ENCODE measurements at regions not wholly inside any gene's neighbourhood (a gene's known extent, or its start where the extent isn't known, plus 50 kb on each side); places are given as distances from the start of the nearest gene placed in this dataset.

DNA sequence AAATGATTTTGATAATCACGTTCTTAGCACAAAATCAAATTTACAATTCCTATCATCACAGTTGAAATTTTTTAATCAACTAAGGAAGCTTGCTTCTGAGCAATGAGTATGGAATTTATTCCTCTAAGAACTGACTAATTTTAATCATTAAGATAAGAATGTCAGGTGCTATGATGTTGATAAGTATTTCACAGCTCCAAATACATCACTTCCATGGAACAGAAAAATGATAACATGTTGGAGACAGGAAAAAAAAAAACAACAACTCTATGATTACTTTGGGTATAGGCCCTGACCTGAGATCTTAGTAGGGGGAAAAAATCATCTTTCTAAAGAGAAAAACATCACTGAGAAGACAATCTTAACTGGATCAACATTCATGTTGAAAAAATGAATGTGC is 89.4 kb upstream of the BMP2 start:
- H3K9me3 ChIP-seq (ENCODE audit: low read length), result no peaks in the 10 kb centered on the region
- H3K9me2 ChIP-seq (ENCODE audit: insufficient read depth, low read length), result no peaks in the 10 kb centered on the region
- H3K4me2 ChIP-seq (ENCODE audit: low read length), result no peak overlapping the region
- H3K9ac ChIP-seq (ENCODE audit: low read length), result no peak overlapping the region
- no peak for TF ChIP-seq EP300 (conservative IDR thresholded peaks at IDR 0.05; ENCODE audit: poor library complexity, severe bottlenecking)
- no peak for TF ChIP-seq POLR2AphosphoS5 (IDR thresholded peaks at IDR 0.05)
- TF ChIP-seq, protein P1, sequence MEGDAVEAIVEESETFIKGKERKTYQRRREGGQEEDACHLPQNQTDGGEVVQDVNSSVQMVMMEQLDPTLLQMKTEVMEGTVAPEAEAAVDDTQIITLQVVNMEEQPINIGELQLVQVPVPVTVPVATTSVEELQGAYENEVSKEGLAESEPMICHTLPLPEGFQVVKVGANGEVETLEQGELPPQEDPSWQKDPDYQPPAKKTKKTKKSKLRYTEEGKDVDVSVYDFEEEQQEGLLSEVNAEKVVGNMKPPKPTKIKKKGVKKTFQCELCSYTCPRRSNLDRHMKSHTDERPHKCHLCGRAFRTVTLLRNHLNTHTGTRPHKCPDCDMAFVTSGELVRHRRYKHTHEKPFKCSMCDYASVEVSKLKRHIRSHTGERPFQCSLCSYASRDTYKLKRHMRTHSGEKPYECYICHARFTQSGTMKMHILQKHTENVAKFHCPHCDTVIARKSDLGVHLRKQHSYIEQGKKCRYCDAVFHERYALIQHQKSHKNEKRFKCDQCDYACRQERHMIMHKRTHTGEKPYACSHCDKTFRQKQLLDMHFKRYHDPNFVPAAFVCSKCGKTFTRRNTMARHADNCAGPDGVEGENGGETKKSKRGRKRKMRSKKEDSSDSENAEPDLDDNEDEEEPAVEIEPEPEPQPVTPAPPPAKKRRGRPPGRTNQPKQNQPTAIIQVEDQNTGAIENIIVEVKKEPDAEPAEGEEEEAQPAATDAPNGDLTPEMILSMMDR (IDR thresholded peaks at IDR 0.05; ENCODE audit: poor library complexity, severe bottlenecking), result no peak
- no peak for TF ChIP-seq EZH2 (IDR thresholded peaks at IDR 0.05; ENCODE audit: borderline replicate concordance, insufficient read depth, low read length, poor library complexity, severe bottlenecking)
- no peaks in the 10 kb centered on the region for H4K20me1 ChIP-seq (ENCODE audit: insufficient read depth)
- H3K4me3 ChIP-seq (ENCODE audit: low read length), result no peak overlapping the region
- no peak overlapping the region for H3K27ac ChIP-seq (ENCODE audit: low read length)
- no peaks in the 10 kb centered on the region for H3K79me2 ChIP-seq (replicated peaks; ENCODE audit: insufficient read depth, low read length)
- no peaks in the 10 kb centered on the region for H3K27me3 ChIP-seq (ENCODE audit: insufficient read depth, low read depth, low read length)
- H2AFZ ChIP-seq (ENCODE audit: low read depth, low read length), result no peak overlapping the region
- no peaks in the 10 kb centered on the region for H3F3A ChIP-seq (ENCODE audit: insufficient read depth, low read length, poor library complexity, severe bottlenecking)
- no peaks in the 10 kb centered on the region for H3K36me3 ChIP-seq (ENCODE audit: insufficient read depth, low read length)

DNA sequence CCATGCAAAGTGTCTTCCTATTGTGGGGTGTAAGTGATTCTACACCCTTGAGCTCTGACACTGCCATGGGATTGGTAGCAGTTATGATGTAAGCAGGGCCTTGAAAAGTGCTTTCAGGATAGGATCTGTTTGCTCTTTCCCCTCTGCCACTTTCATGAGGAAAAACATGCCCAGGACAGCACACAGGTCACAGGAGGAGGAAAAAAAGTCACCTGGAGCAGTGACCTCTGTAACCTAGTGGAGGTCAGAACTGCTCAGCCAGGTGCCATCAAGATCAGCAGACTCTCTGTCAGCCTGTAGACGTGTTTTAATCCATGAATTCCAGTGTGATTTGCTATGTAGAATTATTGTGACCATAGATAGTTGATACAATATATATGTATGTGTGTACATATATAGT is 92.7 kb upstream of the BMP2 start:
- no peaks in the 10 kb centered on the region for H3F3A ChIP-seq (ENCODE audit: insufficient read depth, low read length, poor library complexity, severe bottlenecking)

More for the DNA sequence above, 92.7 kb upstream of the BMP2 start:
- H3K27me3 ChIP-seq (ENCODE audit: insufficient read depth, low read depth, low read length), result no peaks in the 10 kb centered on the region
- H3K4me3 ChIP-seq (ENCODE audit: low read length), result no peak overlapping the region
- no peaks in the 10 kb centered on the region for H3K9me2 ChIP-seq (ENCODE audit: insufficient read depth, low read length)
- H3K36me3 ChIP-seq (ENCODE audit: insufficient read depth, low read length), result no peaks in the 10 kb centered on the region
- H2AFZ ChIP-seq (ENCODE audit: low read depth, low read length), result no peak overlapping the region
- H3K27ac ChIP-seq (ENCODE audit: low read length), result no peak overlapping the region
- H3K9ac ChIP-seq (ENCODE audit: low read length), result no peak overlapping the region
- H3K9me3 ChIP-seq (ENCODE audit: low read length), result no peaks in the 10 kb centered on the region
- TF ChIP-seq, protein P1 (IDR thresholded peaks at IDR 0.05; ENCODE audit: poor library complexity, severe bottlenecking), result no peak
- TF ChIP-seq POLR2AphosphoS5 (IDR thresholded peaks at IDR 0.05), result no peak
- no peak for TF ChIP-seq RAD21 (conservative IDR thresholded peaks at IDR 0.05)
- TF ChIP-seq EZH2 (IDR thresholded peaks at IDR 0.05; ENCODE audit: borderline replicate concordance, insufficient read depth, low read length, poor library complexity, severe bottlenecking), result no peak
- TF ChIP-seq EP300 (conservative IDR thresholded peaks at IDR 0.05; ENCODE audit: poor library complexity, severe bottlenecking), result no peak
- no peak for TF ChIP-seq MXI1 (conservative IDR thresholded peaks at IDR 0.05; ENCODE audit: poor library complexity, severe bottlenecking)
- TF ChIP-seq, protein P2, sequence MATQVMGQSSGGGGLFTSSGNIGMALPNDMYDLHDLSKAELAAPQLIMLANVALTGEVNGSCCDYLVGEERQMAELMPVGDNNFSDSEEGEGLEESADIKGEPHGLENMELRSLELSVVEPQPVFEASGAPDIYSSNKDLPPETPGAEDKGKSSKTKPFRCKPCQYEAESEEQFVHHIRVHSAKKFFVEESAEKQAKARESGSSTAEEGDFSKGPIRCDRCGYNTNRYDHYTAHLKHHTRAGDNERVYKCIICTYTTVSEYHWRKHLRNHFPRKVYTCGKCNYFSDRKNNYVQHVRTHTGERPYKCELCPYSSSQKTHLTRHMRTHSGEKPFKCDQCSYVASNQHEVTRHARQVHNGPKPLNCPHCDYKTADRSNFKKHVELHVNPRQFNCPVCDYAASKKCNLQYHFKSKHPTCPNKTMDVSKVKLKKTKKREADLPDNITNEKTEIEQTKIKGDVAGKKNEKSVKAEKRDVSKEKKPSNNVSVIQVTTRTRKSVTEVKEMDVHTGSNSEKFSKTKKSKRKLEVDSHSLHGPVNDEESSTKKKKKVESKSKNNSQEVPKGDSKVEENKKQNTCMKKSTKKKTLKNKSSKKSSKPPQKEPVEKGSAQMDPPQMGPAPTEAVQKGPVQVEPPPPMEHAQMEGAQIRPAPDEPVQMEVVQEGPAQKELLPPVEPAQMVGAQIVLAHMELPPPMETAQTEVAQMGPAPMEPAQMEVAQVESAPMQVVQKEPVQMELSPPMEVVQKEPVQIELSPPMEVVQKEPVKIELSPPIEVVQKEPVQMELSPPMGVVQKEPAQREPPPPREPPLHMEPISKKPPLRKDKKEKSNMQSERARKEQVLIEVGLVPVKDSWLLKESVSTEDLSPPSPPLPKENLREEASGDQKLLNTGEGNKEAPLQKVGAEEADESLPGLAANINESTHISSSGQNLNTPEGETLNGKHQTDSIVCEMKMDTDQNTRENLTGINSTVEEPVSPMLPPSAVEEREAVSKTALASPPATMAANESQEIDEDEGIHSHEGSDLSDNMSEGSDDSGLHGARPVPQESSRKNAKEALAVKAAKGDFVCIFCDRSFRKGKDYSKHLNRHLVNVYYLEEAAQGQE (IDR thresholded peaks at IDR 0.05; ENCODE audit: borderline replicate concordance), result no peak
- no peak overlapping the region for H3K4me2 ChIP-seq (ENCODE audit: low read length)
- no peaks in the 10 kb centered on the region for H4K20me1 ChIP-seq (ENCODE audit: insufficient read depth)
- H3K79me2 ChIP-seq (replicated peaks; ENCODE audit: insufficient read depth, low read length), result no peaks in the 10 kb centered on the region
